Epithelial cell of esophagus (primary cell): ENCODE measurements at regions not wholly inside any gene's neighbourhood (a gene's known extent, or its start where the extent isn't known, plus 50 kb on each side); places are given as distances from the start of the nearest gene placed in this dataset.

Experiments
- DNase-seq: peaks from one replicate; pipeline ENCODE4 v3.0.0; 2010; ENCODE audit warnings: low read depth
- H3K4me3 ChIP-seq: 2 replicates; pipeline ENCODE4 v1.5.1; 2011; ENCODE audit warnings: mild to moderate bottlenecking, low read length, control low read depth
- TF ChIP-seq, protein P1 (sequence below): IDR thresholded peaks from 2 replicates; pipeline ENCODE4 v1.5.1; 2011; ENCODE audit warnings: low read depth, mild to moderate bottlenecking, low read length, control low read depth, inconsistent platforms; ENCODE audit not compliant: insufficient read depth; ENCODE audit errors: missing control alignments

DNA sequence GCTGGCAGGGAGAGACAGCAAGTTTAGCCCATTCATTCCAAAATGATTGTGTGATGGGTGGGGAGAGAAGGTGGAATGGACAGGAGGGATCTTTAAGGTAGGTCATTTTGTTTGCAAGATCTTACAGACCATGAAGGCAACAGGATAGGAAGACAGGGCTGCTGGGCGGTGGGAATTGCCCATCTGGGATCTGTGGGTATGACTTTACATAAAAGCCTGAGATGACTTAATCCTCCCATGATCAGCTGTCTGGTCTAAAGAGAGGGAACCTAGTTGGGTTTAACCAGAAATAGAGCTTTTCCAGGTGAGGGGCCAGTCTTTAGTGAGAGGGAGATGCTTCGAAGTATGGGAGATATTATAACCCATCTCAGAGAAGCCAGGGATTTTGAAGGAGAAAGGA is 153.7 kb downstream of the KLF6 start:
- H3K4me3 ChIP-seq = no peak overlapping the region
- TF ChIP-seq, protein P1, sequence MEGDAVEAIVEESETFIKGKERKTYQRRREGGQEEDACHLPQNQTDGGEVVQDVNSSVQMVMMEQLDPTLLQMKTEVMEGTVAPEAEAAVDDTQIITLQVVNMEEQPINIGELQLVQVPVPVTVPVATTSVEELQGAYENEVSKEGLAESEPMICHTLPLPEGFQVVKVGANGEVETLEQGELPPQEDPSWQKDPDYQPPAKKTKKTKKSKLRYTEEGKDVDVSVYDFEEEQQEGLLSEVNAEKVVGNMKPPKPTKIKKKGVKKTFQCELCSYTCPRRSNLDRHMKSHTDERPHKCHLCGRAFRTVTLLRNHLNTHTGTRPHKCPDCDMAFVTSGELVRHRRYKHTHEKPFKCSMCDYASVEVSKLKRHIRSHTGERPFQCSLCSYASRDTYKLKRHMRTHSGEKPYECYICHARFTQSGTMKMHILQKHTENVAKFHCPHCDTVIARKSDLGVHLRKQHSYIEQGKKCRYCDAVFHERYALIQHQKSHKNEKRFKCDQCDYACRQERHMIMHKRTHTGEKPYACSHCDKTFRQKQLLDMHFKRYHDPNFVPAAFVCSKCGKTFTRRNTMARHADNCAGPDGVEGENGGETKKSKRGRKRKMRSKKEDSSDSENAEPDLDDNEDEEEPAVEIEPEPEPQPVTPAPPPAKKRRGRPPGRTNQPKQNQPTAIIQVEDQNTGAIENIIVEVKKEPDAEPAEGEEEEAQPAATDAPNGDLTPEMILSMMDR = no peak
- DNase-seq = no peak

DNA sequence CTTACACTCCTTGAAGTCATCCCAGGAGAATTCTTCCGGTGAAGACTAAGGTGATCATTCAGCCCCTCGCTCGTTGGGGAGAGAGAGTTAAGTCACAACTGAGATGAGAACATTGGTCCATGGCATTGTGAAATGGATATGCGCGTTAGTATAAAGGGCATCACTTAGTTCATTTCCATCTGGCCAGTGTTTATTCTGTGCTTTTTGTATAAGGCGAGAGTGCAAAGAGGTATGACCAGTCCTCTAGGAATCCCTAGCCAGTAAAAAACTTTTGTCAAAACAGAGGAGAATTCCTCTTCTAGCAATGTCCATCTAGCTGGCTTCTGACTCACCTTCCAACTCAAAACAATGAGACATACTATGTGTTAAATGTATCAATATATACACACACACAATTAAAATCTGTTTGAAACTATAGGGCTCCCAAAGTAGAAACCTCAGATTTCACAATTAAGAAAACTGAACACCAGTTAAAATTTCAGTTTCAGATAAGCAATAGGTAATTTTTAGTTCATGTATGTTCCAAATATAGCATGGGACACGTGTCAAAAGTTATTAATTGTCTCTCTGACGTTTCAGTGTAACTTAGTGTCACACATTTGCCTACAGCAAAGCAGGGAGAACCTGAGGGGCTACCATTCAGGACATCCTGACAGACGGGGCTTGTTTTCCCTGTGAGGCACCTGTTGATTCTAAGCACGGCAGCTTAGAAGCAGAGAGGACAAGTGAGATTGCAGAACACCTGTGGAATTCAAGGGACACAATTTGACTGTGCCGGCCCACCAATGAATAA is 158.9 kb downstream of the KLF6 start:
- peak; percentile 28 for DNase-seq
- TF ChIP-seq, protein P1 = no peak
- H3K4me3 ChIP-seq = no peak overlapping the region

DNA sequence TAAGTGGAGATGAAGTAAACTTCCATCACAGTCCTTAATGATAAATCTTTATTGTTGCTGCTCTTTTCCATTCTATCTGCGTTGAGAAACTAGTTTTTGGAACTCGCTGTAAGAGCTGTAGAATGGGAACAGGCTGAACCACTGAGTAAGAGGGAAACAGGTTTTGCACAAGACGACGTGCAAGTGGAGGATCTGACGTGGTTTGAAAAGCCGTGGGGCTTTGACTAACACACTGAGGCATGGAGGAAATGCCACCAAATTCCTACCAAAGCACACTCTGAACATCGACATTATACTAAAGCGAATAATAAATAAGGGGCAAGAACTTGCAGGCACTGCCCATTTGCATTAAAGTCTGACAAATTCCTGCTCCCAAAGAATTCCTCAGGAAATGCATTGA is 160.6 kb downstream of the KLF6 start:
- DNase-seq = peak; percentile 78
- H3K4me3 ChIP-seq = no peak overlapping the region
- TF ChIP-seq, protein P1 = no peak

DNA sequence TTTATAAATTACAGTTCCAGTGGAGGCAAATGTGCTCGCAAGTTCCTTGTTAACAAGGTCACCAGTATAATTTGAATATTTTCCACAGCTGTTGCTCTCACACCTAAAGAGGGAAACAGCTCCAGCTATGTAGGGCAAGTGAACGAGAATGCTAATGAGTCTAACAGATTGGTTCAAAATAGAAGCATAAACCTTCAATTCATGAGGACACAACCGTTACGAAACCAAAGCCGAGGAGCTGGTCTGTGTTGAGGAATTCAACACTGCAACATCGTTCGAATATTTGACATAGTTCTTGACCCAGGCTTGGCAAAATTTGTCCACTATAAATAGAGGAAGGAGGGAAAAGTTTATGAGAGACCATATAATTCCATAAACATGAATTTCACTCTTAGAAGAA is 161.3 kb downstream of the KLF6 start:
- no peak overlapping the region for H3K4me3 ChIP-seq
- TF ChIP-seq, protein P1 = no peak
- no peak for DNase-seq

DNA sequence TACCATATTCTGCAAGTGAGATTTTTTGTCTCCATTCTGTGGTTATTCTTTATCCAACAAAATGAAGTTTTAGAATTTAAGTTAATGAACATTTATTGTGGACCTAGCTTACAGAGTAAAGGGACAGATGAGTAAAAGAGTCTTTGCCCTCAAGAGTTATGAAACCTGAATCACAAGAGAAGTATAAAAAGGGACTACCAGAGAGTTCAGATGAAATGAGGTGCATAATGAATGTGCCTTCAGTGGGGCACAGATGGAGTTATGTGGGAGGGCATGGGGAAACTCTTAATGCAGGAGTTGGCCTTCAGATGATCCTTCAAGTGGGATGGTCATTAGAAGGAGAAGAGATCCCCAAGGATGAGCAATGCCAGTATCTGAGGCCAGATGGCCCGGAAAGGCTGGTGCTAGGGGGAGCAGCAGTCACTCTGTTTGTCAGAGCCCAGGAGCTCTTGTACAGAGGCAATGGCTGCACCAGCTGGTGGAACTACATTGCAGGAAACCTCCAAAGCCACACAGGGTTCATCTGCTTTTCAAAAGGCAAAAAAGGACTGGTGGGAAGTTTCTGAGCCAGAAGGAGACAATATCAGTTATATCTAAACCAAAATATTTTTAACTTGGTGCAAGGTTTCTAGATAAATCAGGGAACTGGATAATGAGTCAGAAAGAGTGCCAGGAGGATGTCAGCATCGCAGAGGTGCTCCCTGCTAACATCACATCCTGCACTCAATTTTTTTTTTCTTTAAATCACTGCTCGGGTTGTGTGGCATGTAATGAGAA is 162.0 kb downstream of the KLF6 start:
- no peak for DNase-seq
- no peak overlapping the region for H3K4me3 ChIP-seq
- TF ChIP-seq, protein P1 = no peak

DNA sequence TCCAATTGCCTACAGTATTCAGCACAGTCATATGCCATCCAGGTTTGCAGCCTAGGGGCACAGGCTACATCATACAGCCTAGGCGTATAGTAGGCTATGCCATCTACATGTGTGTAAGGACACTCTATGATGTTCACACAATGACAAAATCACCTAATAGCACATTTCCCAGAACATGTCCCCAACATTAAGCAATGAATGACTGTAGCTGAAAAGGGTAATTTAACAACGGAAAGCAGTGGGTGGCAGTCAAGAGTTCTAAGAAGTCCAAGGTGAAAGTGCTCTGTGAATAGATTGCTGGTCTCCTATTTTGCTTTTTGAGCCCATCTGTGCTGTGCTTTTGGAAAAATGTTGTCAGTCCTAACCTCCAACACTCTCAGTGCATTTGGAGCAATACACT is 162.6 kb downstream of the KLF6 start:
- DNase-seq = no peak
- no peak overlapping the region for H3K4me3 ChIP-seq
- TF ChIP-seq, protein P1 = no peak
